SU-DHL-6 (cell line): ENCODE measurements at regions not wholly inside any gene's neighbourhood (a gene's known extent, or its start where the extent isn't known, plus 50 kb on each side); places are given as distances from the start of the nearest gene placed in this dataset.

Source experiments
- CTCF ChIP-seq: fragments of 200-600 bp; sonication (generic); IDR thresholded peaks from one replicate; pipeline ENCODE4 v1.5.1; 2017; ENCODE audit warnings: antibody characterized with exemption, mild to moderate bottlenecking, low read length, moderate library complexity; ENCODE audit not compliant: insufficient read depth, poor library complexity, severe bottlenecking
- EZH2phosphoT487 ChIP-seq: fragments of 200-600 bp; sonication (generic), shearing (Covaris generic); conservative IDR thresholded peaks from 2 replicates; pipeline ENCODE4 v1.6.1; 2018; ENCODE audit warnings: mild to moderate bottlenecking, antibody characterized with exemption, low read length, moderate library complexity, mixed read lengths

- TF ChIP-seq CTCF (no peak), EZH2phosphoT487 (no peak)
Observed at GRCh38 chr14:22086131-22086530, 412.5 kb upstream of the OR4E1 start.
